HG03108 (cell line): ENCODE measurements at regions not wholly inside any gene's neighbourhood (a gene's known extent, or its start where the extent isn't known, plus 50 kb on each side); places are given as distances from the start of the nearest gene placed in this dataset.
"Not testable (repeated sequence)": the region's sequence is repeated elsewhere in the genome, so short reads cannot be mapped to it uniquely, and the experiment has no call there.

Experiments used
- ATAC-seq: cut with Tn5 transposase; IDR thresholded peaks from one replicate; pipeline ENCODE4 v1.9.1; 2021; ENCODE audit warnings: moderate library complexity; ENCODE audit not compliant: unreplicated experiment

GRCh38 chr12:63508543-63508942 is 159.8 kb downstream of the DPY19L2 start:
- no peak for ATAC-seq

- ATAC-seq = no peak
These were observed 168.7 kb downstream of the DPY19L2 start for GRCh38 chr12:63499567-63499966.

GRCh38 chr12:63498239-63498638 is 170.1 kb downstream of the DPY19L2 start:
- no peak for ATAC-seq

GRCh38 chr12:63496654-63497053 is 171.6 kb downstream of the DPY19L2 start:
- no peak for ATAC-seq

GRCh38 chr12:63495974-63496373 is 172.3 kb downstream of the DPY19L2 start:
- ATAC-seq = no peak

GRCh38 chr12:63493357-63493756 is 174.9 kb downstream of the DPY19L2 start:
- not testable (repeated sequence) for ATAC-seq

GRCh38 chr12:63480186-63480585 is 188.1 kb downstream of the DPY19L2 start:
- ATAC-seq = no peak

- no peak for ATAC-seq
These were observed 198.1 kb downstream of the DPY19L2 start for GRCh38 chr12:63470161-63470560.

GRCh38 chr12:63467951-63468350 is 200.3 kb downstream of the DPY19L2 start:
- ATAC-seq = no peak

GRCh38 chr12:63457857-63458256 is 210.4 kb downstream of the DPY19L2 start:
- ATAC-seq = no peak

- no peak for ATAC-seq
These were observed 210.9 kb downstream of the DPY19L2 start for GRCh38 chr12:63457428-63457827.

GRCh38 chr12:63450816-63451215 is 217.5 kb downstream of the DPY19L2 start:
- no peak for ATAC-seq

- no peak for ATAC-seq
These were observed 218.0 kb downstream of the DPY19L2 start for GRCh38 chr12:63450334-63450733.

- no peak for ATAC-seq
These were observed 222.9 kb downstream of the DPY19L2 start for GRCh38 chr12:63445224-63445880.

- no peak for ATAC-seq
These were observed 228.2 kb downstream of the DPY19L2 start for GRCh38 chr12:63440048-63440447.

- not testable (repeated sequence) for ATAC-seq
These were observed 233.9 kb downstream of the DPY19L2 start for GRCh38 chr12:63434384-63434783.

GRCh38 chr12:63427969-63428368 is 240.3 kb downstream of the DPY19L2 start:
- not testable (repeated sequence) for ATAC-seq

GRCh38 chr12:63427029-63427428 is 241.3 kb downstream of the DPY19L2 start:
- ATAC-seq = not testable (repeated sequence)

- no peak for ATAC-seq
These were observed 243.6 kb downstream of the DPY19L2 start for GRCh38 chr12:63424671-63425070.

- no peak for ATAC-seq
These were observed 244.5 kb downstream of the DPY19L2 start for GRCh38 chr12:63423839-63424238.

- peak; percentile 89 for ATAC-seq
These were observed 248.1 kb downstream of the DPY19L2 start for GRCh38 chr12:63420206-63420644.

GRCh38 chr12:63419154-63419553 is 249.1 kb downstream of the DPY19L2 start:
- no peak for ATAC-seq

- no peak for ATAC-seq
These were observed 251.5 kb downstream of the DPY19L2 start for GRCh38 chr12:63416788-63417187.
